Parathyroid adenoma (tissue), 2 donors: ENCODE measurements at regions not wholly inside any gene's neighbourhood (a gene's known extent, or its start where the extent isn't known, plus 50 kb on each side); places are given as distances from the start of the nearest gene placed in this dataset.

ENCODE experiments used
- H2AFZ ChIP-seq: fragments of 300-600 bp; sonication (generic); one replicate; pipeline ENCODE4 v1.7.0; 2017; ENCODE audit warnings: antibody characterized with exemption, mild to moderate bottlenecking
- H3K27ac ChIP-seq: fragments of 300-600 bp; sonication (generic); one replicate; pipeline ENCODE4 v1.7.0; 2017
- H3K27me3 ChIP-seq: fragments of 300-600 bp; sonication (generic); one replicate; pipeline ENCODE4 v1.7.0; 2017; ENCODE audit warnings: low read length; ENCODE audit not compliant: control insufficient read depth, insufficient read depth
- H3K36me3 ChIP-seq: fragments of 300-600 bp; sonication (generic); one replicate; pipeline ENCODE4 v1.7.0; 2017; ENCODE audit warnings: low read length; ENCODE audit not compliant: control insufficient read depth, insufficient read depth
- H3K4me1 ChIP-seq: fragments of 300-600 bp; sonication (generic); one replicate; pipeline ENCODE4 v1.7.0; 2017; ENCODE audit warnings: control low read depth
- H3K4me2 ChIP-seq: fragments of 300-600 bp; sonication (generic); one replicate; pipeline ENCODE4 v1.7.0; 2017; ENCODE audit warnings: low read length
- H3K4me3 ChIP-seq: fragments of 300-600 bp; sonication (generic); one replicate; pipeline ENCODE4 v1.7.0; 2017; ENCODE audit warnings: low read depth, low read length
- H3K79me2 ChIP-seq: fragments of 300-600 bp; sonication (generic); one replicate; pipeline ENCODE4 v1.7.0; 2017; ENCODE audit warnings: control low read depth
- H3K9ac ChIP-seq: fragments of 300-600 bp; sonication (generic); one replicate; pipeline ENCODE4 v1.7.0; 2017; ENCODE audit warnings: mild to moderate bottlenecking
- H3K9me3 ChIP-seq: fragments of 300-600 bp; sonication (generic); one replicate; pipeline ENCODE4 v1.7.0; 2017; ENCODE audit warnings: low read length; ENCODE audit not compliant: control insufficient read depth
- CTCF ChIP-seq: fragments of 300-600 bp; sonication (generic); IDR thresholded peaks from one replicate; pipeline ENCODE4 v1.7.0; 2017; ENCODE audit warnings: antibody characterized with exemption, mild to moderate bottlenecking
- donor health status: primary hyperparathyroidism.

DNA sequence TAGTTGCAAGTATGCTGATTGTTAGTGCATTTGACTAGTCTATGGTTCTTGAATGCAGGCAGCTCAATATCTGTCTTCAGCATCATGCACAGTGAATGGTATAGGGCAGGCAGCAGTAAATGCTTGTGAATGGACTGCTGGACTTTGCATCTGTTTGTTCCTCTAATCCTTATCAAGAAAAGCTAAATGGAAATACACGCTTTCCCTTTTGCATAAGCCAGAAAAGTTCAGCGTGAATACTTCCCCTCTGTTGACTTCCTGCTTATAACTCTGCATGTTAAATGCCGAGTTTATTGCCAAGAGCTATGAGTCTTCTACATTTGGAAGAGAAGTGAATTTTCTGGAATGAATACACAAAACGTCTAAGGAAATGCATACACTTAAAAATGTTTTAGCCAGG is 127.9 kb upstream of the CPHXL start:
- Histone ChIP-seq H3K9ac (no peak overlapping the region), H3K79me2 (no peaks in the 10 kb centered on the region), H3K4me1 (no peaks in the 10 kb centered on the region), H3K27me3 (no peaks in the 10 kb centered on the region), H3K9me3 (no peaks in the 10 kb centered on the region), H3K36me3 (no peaks in the 10 kb centered on the region), H3K4me2 (no peak overlapping the region), H2AFZ (no peak overlapping the region), H3K27ac (no peak overlapping the region), H3K4me3 (no peak overlapping the region)
- TF ChIP-seq CTCF: no peak

- no peaks in the 10 kb centered on the region for H3K36me3 ChIP-seq
- no peak overlapping the region for H3K9ac ChIP-seq
- H2AFZ ChIP-seq: no peak overlapping the region
- no peaks in the 10 kb centered on the region for H3K79me2 ChIP-seq
- no peak overlapping the region for H3K4me2 ChIP-seq
- TF ChIP-seq CTCF: no peak
- H3K4me1 ChIP-seq: no peaks in the 10 kb centered on the region
- H3K4me3 ChIP-seq: no peak overlapping the region
- no peaks in the 10 kb centered on the region for H3K9me3 ChIP-seq
- H3K27me3 ChIP-seq: no peaks in the 10 kb centered on the region
- no peak overlapping the region for H3K27ac ChIP-seq
Observed at GRCh38 chr16:75860326-75861053, 134.2 kb upstream of the CPHXL start.

DNA sequence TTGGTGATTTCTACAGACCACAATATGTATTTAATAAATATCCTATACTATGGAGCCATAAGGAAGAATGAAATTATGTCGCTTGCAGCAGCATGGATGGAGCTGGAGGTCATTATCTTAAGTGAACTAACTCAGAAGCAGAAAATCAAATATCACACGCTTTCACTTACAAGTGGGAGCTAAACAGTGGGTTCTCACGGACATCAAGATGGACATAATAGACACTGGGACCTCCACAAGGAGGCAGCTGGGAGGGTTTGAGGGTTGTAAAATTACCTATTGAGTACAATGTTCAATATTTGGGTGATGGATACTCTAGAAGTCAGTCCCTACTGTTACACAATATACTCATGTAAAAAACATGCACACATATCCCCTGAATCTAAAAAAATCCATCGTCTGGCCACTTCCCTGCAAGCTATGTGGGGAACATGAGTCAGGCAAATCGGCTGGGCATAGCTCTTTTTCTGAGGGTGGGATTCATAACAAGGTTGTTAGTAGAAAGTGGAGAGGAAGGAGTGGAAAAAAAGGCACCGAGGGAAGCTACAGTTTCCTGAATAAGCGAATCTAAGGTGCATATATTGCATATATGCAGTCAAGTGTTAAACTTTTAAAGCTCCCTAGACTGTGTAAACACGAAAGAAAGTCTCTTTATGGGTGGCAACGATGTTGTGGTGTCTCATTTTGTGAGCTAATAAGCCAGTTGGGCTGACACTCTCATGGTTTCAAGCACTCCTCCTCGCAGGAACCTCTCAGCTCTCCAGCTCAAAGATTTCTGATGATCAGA is 135.2 kb upstream of the CPHXL start:
- H3K27ac ChIP-seq: no peak overlapping the region
- TF ChIP-seq CTCF: no peak
- H2AFZ ChIP-seq: no peak overlapping the region
- no peaks in the 10 kb centered on the region for H3K27me3 ChIP-seq
- H3K36me3 ChIP-seq: no peaks in the 10 kb centered on the region
- H3K79me2 ChIP-seq: no peaks in the 10 kb centered on the region
- H3K4me1 ChIP-seq: no peaks in the 10 kb centered on the region
- H3K9ac ChIP-seq: no peak overlapping the region
- no peak overlapping the region for H3K4me2 ChIP-seq
- H3K4me3 ChIP-seq: no peak overlapping the region
- H3K9me3 ChIP-seq: no peaks in the 10 kb centered on the region

GRCh38 chr16:75862098-75862386 is 135.8 kb upstream of the CPHXL start:
- Histone ChIP-seq H3K9ac (no peak overlapping the region), H3K4me2 (no peak overlapping the region), H3K4me3 (no peak overlapping the region), H3K36me3 (no peaks in the 10 kb centered on the region), H3K9me3 (no peaks in the 10 kb centered on the region), H3K79me2 (no peaks in the 10 kb centered on the region), H2AFZ (no peak overlapping the region), H3K27me3 (no peaks in the 10 kb centered on the region), H3K4me1 (no peaks in the 10 kb centered on the region), H3K27ac (no peak overlapping the region)
- TF ChIP-seq CTCF: no peak

DNA sequence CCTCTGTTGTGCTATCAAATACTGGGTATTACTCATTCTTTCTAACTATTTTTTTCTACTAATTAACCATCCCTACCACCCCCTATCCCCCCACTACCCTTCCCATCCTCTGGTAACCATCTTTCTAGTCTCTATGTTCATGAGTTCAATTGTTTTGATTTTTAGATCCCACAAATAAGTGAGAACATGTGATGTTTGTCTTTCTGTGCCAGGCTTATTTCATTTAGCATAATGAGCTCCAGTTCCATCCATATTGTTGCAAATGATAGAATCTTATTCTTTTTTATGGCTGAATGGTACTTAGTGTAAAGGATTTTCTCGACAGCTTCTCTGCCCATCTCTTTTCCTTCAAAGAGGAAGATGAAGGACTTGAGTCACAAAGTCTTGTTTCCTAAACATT is 138.0 kb upstream of the CPHXL start:
- no peak overlapping the region for H3K27ac ChIP-seq
- no peaks in the 10 kb centered on the region for H3K36me3 ChIP-seq
- no peak overlapping the region for H3K4me2 ChIP-seq
- H3K9ac ChIP-seq: no peak overlapping the region
- no peak overlapping the region for H2AFZ ChIP-seq
- no peak for TF ChIP-seq CTCF
- peaks cover 3% of the 10 kb centered on the region for H3K4me1 ChIP-seq
- H3K27me3 ChIP-seq: no peaks in the 10 kb centered on the region
- H3K9me3 ChIP-seq: no peaks in the 10 kb centered on the region
- no peak overlapping the region for H3K4me3 ChIP-seq
- H3K79me2 ChIP-seq: no peaks in the 10 kb centered on the region
